GM12873 (cell line): ENCODE measurements at regions not wholly inside any gene's neighbourhood (a gene's known extent, or its start where the extent isn't known, plus 50 kb on each side); places are given as distances from the start of the nearest gene placed in this dataset.

Experiments
- CTCF ChIP-seq: IDR thresholded peaks from 2 replicates; pipeline ENCODE4 v1.5.1; 2012; ENCODE audit warnings: low read depth, mild to moderate bottlenecking, moderate library complexity, low read length, control low read depth; ENCODE audit not compliant: insufficient read depth; ENCODE audit errors: missing control alignments

DNA sequence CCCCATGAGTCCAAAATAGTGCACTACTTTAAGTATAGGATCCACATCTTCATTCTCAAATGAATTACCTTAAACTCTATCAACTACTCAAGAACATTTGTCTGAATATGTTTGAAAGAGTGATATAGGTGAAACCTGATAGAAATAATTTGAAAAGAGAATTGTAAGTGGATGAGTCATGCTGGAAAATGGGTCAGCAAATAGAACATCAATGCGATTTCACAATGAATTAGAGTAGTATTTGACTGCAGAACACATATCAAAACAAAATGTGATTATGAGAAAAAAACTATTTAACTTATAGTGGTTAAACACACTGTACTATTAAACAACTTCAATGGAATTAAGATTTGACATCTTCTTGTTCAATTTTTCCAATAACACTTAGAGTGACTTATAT is 300.6 kb upstream of the KLHL1 start:
- no peak for TF ChIP-seq CTCF

- TF ChIP-seq CTCF = no peak
These were observed 299.2 kb upstream of the KLHL1 start for GRCh38 chr13:70407486-70407885.

GRCh38 chr13:70405266-70405665 is 297.0 kb upstream of the KLHL1 start:
- no peak for TF ChIP-seq CTCF

DNA sequence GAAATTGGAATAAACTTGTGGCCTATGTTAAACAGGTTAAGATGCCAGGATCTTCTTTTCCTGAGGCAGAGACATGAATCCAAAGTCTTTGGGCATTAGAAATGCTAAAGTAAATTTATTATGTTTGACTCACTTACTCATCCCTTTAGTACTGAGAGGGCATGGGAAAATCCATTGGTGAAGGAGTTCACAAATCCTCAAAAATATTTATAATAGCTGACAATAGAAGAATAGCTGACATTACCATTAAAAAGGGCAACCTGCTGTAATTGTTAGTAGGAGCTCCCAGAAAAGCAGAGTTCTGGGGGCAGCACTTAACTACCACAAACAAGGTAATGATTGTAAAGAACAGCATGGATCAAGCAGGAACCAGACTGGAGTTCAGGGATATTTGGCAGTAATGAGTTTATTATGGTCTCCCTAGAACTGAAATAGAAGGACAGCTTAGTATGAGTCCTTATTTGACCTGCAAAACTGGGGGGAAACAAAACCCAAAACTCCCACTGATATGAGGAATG is 285.8 kb upstream of the KLHL1 start:
- TF ChIP-seq CTCF = no peak

GRCh38 chr13:70391678-70392077 is 283.4 kb upstream of the KLHL1 start:
- no peak for TF ChIP-seq CTCF

DNA sequence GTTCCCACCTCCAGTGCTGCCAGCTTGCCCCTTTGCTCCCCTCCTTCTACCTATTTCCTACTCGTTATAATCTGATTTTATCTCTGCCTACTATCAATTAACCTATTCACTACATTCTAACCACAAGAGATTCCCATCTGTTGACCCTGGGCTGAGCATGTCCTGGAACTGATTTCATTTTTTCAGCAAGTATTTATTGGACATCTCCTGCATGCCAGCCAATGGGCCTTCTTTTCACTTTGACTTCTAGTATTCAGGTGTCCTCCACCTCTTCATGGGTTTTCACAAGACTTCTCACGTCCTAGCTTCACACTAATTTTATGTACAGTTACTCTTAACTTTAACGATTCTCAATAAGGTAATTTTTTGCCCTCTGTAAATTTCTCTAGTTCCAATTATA is 282.7 kb upstream of the KLHL1 start:
- no peak for TF ChIP-seq CTCF

- TF ChIP-seq CTCF = no peak
These were observed 281.8 kb upstream of the KLHL1 start for GRCh38 chr13:70390064-70390463.
